Fibroblast of skin of right quadriceps (primary cell): ENCODE measurements at regions not wholly inside any gene's neighbourhood (a gene's known extent, or its start where the extent isn't known, plus 50 kb on each side); places are given as distances from the start of the nearest gene placed in this dataset.
A peak's percentile ranks its signal among the peaks of the same experiment; 100 is the strongest.
"Not testable (repeated sequence)": the region's sequence is repeated elsewhere in the genome, so short reads cannot be mapped to it uniquely, and the experiment has no call there.

Source experiments
- DNase-seq: peaks from one replicate; pipeline ENCODE4 v3.0.0-alpha.2; 2013

DNA sequence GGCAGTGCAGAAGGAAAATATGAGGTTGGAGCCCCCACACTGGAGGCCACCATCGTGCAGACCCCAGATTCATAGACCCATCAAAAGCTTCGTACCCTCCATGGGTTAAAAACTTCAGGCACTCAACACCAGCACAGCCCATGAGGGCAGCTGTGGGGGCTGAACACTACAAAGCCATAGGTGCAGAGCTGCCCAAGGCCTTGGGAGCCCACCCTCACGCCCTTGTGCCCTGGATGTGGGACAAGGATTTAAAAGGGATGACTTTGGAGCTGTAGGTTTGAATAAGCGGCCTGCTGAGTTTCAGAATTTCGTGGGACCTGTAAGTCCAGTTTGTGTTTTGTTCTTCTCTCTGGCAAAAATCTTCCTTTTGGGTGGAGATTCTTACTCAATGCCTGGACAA lies 747.6 kb downstream of the SPATA31A6 start:
- not testable (repeated sequence) for DNase-seq

DNA sequence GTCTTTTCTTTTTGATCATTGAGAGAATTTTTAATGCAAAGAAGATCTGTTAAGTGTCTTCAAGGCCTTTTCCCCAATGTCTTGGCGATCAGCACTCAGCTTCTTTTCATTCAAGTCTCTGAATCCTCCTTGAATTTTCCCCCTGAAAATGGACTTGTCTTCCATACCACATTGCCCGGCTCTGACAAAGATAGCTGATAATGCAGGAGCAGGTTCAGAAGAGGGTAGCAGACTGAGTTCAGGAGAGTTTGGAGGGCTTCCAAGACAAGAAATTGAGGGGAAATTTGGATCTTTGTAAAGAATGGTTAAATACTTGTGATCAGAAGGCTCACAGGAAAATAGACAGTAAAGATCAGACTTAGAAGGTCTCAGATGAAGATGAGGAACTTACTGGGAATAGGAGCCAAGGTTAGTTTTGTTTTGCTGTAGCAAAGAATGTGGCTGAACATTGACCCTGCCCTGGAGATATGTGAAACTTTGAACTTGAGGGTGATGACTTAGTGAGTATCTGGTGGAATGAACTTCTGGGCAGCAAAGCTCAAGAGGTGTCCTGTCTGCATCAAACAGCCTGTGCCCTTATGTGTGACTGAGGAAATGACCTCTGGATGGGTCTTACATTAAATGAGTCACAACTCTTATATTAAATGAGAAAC lies 754.2 kb downstream of the SPATA31A6 start:
- not testable (repeated sequence) for DNase-seq

DNA sequence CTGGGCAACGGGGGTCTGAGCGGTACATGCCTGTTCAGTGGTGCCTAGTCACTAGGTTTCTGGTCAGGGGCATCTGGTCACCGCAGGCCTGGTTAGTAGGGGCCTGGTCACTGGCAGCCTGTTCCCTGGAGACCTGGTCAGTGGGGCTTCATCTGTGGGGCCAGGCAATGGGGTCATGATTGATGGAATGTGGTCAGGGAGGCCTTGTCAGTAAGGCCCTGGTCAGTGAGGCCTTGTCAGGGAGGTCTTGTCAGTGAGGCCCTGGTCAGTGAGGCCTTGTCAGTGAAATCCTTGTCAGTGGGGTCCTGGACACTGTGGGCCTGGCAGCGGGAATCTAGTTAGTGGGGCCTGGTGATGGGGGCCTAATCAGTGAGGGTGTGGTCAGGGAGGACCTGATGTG lies 763.6 kb downstream of the SPATA31A6 start:
- DNase-seq = peak; percentile 1

DNA sequence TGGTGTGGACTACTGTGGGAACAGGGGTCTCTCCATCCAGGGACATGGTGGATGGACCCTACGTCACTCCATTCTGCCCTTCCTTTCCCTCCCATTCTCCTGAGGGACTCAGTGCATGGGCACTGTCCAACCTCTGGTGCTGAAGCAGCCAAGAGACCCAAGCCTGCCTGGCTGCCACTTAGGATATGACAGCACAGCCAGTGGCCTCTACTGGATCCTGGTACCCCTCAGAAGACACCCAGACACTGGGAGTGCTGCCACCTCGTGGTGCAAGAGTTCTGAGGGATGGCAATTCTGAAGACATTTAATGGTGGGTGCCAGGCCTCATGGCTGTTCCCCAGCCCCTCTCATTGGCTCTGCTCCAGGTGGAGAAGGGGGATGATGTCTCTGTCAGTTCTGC lies 767.8 kb downstream of the SPATA31A6 start:
- not testable (repeated sequence) for DNase-seq

- not testable (repeated sequence) for DNase-seq
These were observed 781.7 kb downstream of the SPATA31A6 start for GRCh38 chr9:42965155-42965554.

DNA sequence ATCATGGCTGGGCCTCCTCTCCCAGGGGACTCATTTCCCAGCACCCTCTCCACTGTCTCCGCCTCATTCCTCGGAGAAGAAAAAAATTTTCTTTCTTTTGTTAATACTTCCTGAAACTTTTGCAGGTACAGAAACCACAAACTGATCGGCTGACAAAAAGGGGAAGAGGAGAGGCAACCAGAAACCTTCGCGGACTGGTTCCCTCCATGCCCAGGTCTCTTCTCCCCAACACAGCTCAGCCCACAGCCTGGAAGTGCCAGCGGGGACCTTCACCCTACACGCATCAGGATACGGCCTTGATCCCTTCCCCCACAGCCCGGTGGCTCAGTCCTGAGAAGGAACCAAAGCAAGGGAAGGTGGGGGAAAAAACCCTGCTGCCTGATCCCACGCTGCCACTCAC lies 788.4 kb downstream of the SPATA31A6 start:
- DNase-seq = not testable (repeated sequence)

DNA sequence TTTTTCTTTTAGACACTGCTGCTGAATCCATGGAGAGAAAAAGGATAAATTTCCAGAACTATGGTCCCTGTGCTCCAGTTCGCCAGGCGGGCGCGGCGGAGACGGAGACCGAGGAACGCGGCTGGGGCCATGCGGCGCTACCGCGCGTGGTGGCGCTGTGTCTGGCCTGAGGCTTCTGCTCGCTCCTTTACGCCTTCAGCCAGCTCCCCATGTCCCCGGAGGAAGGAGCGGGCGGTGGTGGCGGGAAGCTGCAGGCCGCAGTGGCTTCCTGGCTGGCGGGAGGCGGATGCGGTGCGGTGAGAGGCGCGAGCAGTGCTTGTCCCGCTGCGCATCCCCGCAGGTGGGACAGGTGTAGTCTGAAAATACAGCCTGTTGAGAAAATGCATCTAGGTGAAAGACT lies 791.3 kb downstream of the SPATA31A6 start:
- not testable (repeated sequence) for DNase-seq

DNA sequence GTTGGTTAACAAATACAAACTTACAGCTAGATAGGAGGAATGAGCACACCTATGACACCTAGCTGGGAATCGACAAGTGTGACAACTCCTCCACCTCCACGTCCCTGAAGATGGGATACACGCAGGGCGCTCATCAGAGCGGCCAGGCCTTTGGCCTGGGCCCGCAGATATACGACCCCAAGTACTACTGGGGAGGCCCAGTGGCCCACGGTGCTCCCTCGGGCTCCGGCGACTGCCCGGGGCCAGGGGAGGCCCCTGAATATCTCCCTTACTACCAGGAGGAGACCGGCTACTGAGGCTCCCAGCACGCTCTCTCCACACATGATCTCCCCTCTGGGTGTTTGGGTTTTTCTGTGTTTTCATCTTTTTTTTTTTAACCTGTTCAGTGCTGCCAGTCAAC lies 801.3 kb downstream of the SPATA31A6 start:
- DNase-seq = not testable (repeated sequence)
